Neutrophil (primary cell): ENCODE measurements at regions not wholly inside any gene's neighbourhood (a gene's known extent, or its start where the extent isn't known, plus 50 kb on each side); places are given as distances from the start of the nearest gene placed in this dataset.
"Not testable (repeated sequence)": the region's sequence is repeated elsewhere in the genome, so short reads cannot be mapped to it uniquely, and the experiment has no call there.

Experiments used
- H3K27ac ChIP-seq: fragments of 200-600 bp; sonication (generic); 2 replicates; pipeline ENCODE4 v1.5.1; 2016; ENCODE audit warnings: mild to moderate bottlenecking, moderate library complexity
- H3K27me3 ChIP-seq: fragments of 200-600 bp; sonication (generic); 2 replicates; pipeline ENCODE4 v1.6.0; 2016; ENCODE audit warnings: mild to moderate bottlenecking
- H3K36me3 ChIP-seq: fragments of 200-600 bp; sonication (generic); 2 replicates; pipeline ENCODE4 v1.5.1; 2017
- H3K4me1 ChIP-seq, 2 experiments: fragments of 200-600 bp in 1 of 2; sonication (generic) in 1 of 2; 1 replicate in 1 of 2; 2 replicates in 1 of 2; pipeline versions ENCODE4 v1.5.1 to v1.6.1; 2013 to 2016; ENCODE audit warnings: low read depth in 1 of 2, low read length in 1 of 2, mild to moderate bottlenecking in 1 of 2, moderate library complexity in 1 of 2; ENCODE audit not compliant: control insufficient read depth in 1 of 2, insufficient read depth in 1 of 2
- H3K4me3 ChIP-seq, 2 experiments: fragments of 200-600 bp in 1 of 2; sonication (generic) in 1 of 2; 1 replicate in 1 of 2; 2 replicates in 1 of 2; pipeline ENCODE4 v1.5.1; 2013 to 2016; ENCODE audit warnings: low read depth in 1 of 2, low read length in 1 of 2, mild to moderate bottlenecking in 1 of 2, moderate library complexity in 1 of 2
- H3K9me3 ChIP-seq: fragments of 200-600 bp; sonication (generic); 2 replicates; pipeline ENCODE4 v1.5.1; 2016
- CTCF ChIP-seq: fragments of 200-600 bp; sonication (generic); IDR thresholded peaks from 2 replicates; pipeline ENCODE4 v1.5.1; 2016; ENCODE audit warnings: antibody characterized with exemption

GRCh38 chr19:28553005-28553404, 659.9 kb downstream of the UQCRFS1 start:
- H3K27ac ChIP-seq: no peak overlapping the region
- no peaks in the 10 kb centered on the region for H3K27me3 ChIP-seq
- H3K4me1 ChIP-seq: no peaks in the 10 kb centered on the region
- no peak for TF ChIP-seq CTCF
- no peaks in the 10 kb centered on the region for H3K9me3 ChIP-seq
- no peak overlapping the region for H3K4me3 ChIP-seq
- H3K36me3 ChIP-seq: no peaks in the 10 kb centered on the region

- Histone ChIP-seq H3K9me3 (no peaks in the 10 kb centered on the region), H3K4me1 (no peaks in the 10 kb centered on the region), H3K36me3 (no peaks in the 10 kb centered on the region), H3K27me3 (no peaks in the 10 kb centered on the region), H3K27ac (no peak overlapping the region), H3K4me3 (no peak overlapping the region)
- TF ChIP-seq CTCF: no peak
Observed at GRCh38 chr19:28549680-28550277, 663.2 kb downstream of the UQCRFS1 start.

GRCh38 chr19:28546148-28546685, 666.7 kb downstream of the UQCRFS1 start:
- Histone ChIP-seq H3K27ac (no peak overlapping the region), H3K36me3 (no peaks in the 10 kb centered on the region), H3K27me3 (no peaks in the 10 kb centered on the region), H3K4me1 (no peaks in the 10 kb centered on the region), H3K4me3 (no peak overlapping the region), H3K9me3 (no peaks in the 10 kb centered on the region)
- no peak for TF ChIP-seq CTCF

- not testable (repeated sequence) for H3K36me3 ChIP-seq, H3K27me3 ChIP-seq, H3K9me3 ChIP-seq, H3K4me3 ChIP-seq, H3K27ac ChIP-seq, H3K4me1 ChIP-seq
Observed at GRCh38 chr19:28545397-28545796, 667.6 kb downstream of the UQCRFS1 start.

GRCh38 chr19:28544451-28545261, 668.3 kb downstream of the UQCRFS1 start:
- Histone ChIP-seq H3K9me3 (no peaks in the 10 kb centered on the region), H3K4me3 (no peak overlapping the region), H3K27ac (no peak overlapping the region), H3K4me1 (no peaks in the 10 kb centered on the region), H3K36me3 (no peaks in the 10 kb centered on the region), H3K27me3 (no peaks in the 10 kb centered on the region)
- no peak for TF ChIP-seq CTCF

GRCh38 chr19:28543244-28543776, 669.6 kb downstream of the UQCRFS1 start:
- H3K9me3 ChIP-seq: no peaks in the 10 kb centered on the region
- H3K4me1 ChIP-seq: no peaks in the 10 kb centered on the region
- no peaks in the 10 kb centered on the region for H3K36me3 ChIP-seq
- H3K4me3 ChIP-seq: no peak overlapping the region
- no peak for TF ChIP-seq CTCF
- H3K27me3 ChIP-seq: no peaks in the 10 kb centered on the region
- no peak overlapping the region for H3K27ac ChIP-seq
